Memory B cell (primary cell): ENCODE measurements at regions not wholly inside any gene's neighbourhood (a gene's known extent, or its start where the extent isn't known, plus 50 kb on each side); places are given as distances from the start of the nearest gene placed in this dataset.

Experiments
- ATAC-seq: fragments of 150-1000 bp; cut with Tn5 transposase; 2 replicates; pipeline ENCODE4 v1.10.0; 2021; ENCODE audit warnings: low read depth, mild to moderate bottlenecking, moderate library complexity
- DNase-seq, 2 donors: peaks; one replicate each; pipeline ENCODE4 v3.0.0; 2022; ENCODE audit warnings: low spot score in 2 of 2
- H3K27ac Mint-ChIP-seq: one replicate; pipeline ENCODE4 v1.8.0; 2022; ENCODE audit warnings: mild to moderate bottlenecking, moderate library complexity, mixed read lengths
- H3K27me3 Mint-ChIP-seq: one replicate; pipeline ENCODE4 v1.8.0; 2022; ENCODE audit warnings: mixed read lengths
- H3K36me3 Mint-ChIP-seq: one replicate; pipeline ENCODE4 v1.8.0; 2022; ENCODE audit warnings: mild to moderate bottlenecking, mixed read lengths
- H3K4me1 Mint-ChIP-seq: one replicate; pipeline ENCODE4 v1.8.0; 2022; ENCODE audit warnings: mixed read lengths
- H3K4me3 Mint-ChIP-seq: one replicate; pipeline ENCODE4 v1.8.0; 2022; ENCODE audit warnings: mild to moderate bottlenecking, moderate library complexity, mixed read lengths
- H3K9me3 Mint-ChIP-seq: one replicate; pipeline ENCODE4 v1.8.0; 2022; ENCODE audit warnings: mixed read lengths

DNA sequence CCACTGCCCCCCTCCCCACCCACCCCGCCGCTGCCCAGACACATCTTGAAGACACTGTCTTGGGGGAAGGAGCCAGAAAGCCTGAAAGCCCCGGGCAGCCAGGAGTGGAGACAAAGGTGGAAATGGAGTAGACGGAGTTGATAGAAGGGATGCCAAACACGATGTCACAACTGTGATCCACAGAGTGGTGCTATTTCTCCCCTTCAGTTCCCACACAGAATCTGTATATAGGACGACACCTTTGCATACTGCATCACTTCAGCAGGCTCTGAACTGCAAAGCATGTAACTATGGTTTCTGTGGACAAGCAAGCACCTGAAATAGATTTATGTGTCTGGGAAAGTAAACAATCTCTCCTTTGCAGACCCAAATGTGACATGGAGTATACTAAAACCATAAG lies 56.4 kb upstream of the F13A1 start:
- DNase-seq (no peak), ATAC-seq (peak; percentile 32)
- no peak overlapping the region for H3K4me3 Mint-ChIP-seq
- H3K9me3 Mint-ChIP-seq, result peaks cover 19% of the 10 kb centered on the region
- H3K36me3 Mint-ChIP-seq, result peaks cover 20% of the 10 kb centered on the region
- H3K27me3 Mint-ChIP-seq, result peaks cover 1% of the 10 kb centered on the region
- no peak overlapping the region for H3K27ac Mint-ChIP-seq
- no peaks in the 10 kb centered on the region for H3K4me1 Mint-ChIP-seq

- H3K27ac Mint-ChIP-seq, result no peak overlapping the region
- H3K4me3 Mint-ChIP-seq, result no peak overlapping the region
- peaks cover 1% of the 10 kb centered on the region for H3K27me3 Mint-ChIP-seq
- no peaks in the 10 kb centered on the region for H3K4me1 Mint-ChIP-seq
- H3K9me3 Mint-ChIP-seq, result peaks cover 19% of the 10 kb centered on the region
- DNase-seq (no peak), ATAC-seq (no peak)
- H3K36me3 Mint-ChIP-seq, result peaks cover 19% of the 10 kb centered on the region
These were observed 57.2 kb upstream of the F13A1 start for GRCh38 chr6:6377621-6378020.

DNA sequence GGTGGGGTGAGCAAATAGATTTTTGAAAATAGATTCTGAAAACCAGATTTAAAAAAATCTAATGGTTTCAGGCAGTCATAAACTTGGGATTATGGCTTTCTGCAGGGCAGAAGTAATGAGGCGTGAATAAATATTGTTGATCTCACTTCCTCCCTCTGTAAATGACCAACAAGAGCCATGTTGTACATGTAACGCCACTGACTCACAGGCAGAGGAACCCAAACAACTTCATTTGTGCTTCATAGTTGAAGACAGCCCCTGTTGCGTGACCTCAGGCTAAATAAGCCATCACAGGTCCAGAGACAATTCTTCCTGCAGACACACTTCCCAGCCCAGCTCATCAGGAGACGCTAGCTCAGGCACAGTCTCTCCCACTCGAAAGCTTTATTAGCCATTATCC lies 59.1 kb upstream of the F13A1 start:
- Mint-ChIP-seq H3K36me3 (peaks cover 13% of the 10 kb centered on the region), H3K27ac (no peak overlapping the region)
- DNase-seq, result no peak

DNA sequence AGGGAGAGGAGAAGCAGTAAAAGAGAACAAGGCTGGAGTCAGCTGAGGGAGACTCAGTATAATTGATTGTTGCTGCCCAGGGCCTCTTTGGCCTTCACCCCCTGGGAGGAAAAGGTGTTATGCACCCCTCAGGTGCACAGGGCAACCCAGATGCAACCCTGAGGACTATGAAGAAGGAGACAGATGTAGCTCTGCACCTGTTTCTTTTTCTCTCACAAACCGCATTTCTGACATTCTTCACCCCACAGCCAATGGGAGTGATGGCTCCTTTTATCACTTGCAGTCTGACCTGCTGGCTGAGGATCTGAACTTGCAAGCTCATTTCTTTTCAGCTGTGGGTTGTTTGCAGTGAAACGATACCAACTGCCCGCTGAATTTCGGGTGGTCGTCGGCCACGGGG lies 64.1 kb upstream of the F13A1 start:
- H3K27me3 Mint-ChIP-seq, result no peaks in the 10 kb centered on the region
- H3K36me3 Mint-ChIP-seq, result peaks cover 5% of the 10 kb centered on the region
- H3K27ac Mint-ChIP-seq, result no peak overlapping the region
- H3K4me3 Mint-ChIP-seq, result no peak overlapping the region
- peaks cover 4% of the 10 kb centered on the region for H3K4me1 Mint-ChIP-seq
- H3K9me3 Mint-ChIP-seq, result no peaks in the 10 kb centered on the region
- ATAC-seq (no peak), DNase-seq (no peak)

More for the DNA sequence above, 59.1 kb upstream of the F13A1 start:
- Mint-ChIP-seq H3K9me3 (peaks cover 11% of the 10 kb centered on the region), H3K4me1 (no peaks in the 10 kb centered on the region), H3K4me3 (no peak overlapping the region), H3K27me3 (no peaks in the 10 kb centered on the region)
- no peak for ATAC-seq

GRCh38 chr6:6386010-6386409 lies 65.5 kb upstream of the F13A1 start:
- ATAC-seq (no peak), DNase-seq (no peak)
- H3K4me3 Mint-ChIP-seq, result no peak overlapping the region
- no peak overlapping the region for H3K27ac Mint-ChIP-seq
- H3K36me3 Mint-ChIP-seq, result peaks cover 3% of the 10 kb centered on the region
- H3K4me1 Mint-ChIP-seq, result peaks cover 10% of the 10 kb centered on the region
- no peaks in the 10 kb centered on the region for H3K9me3 Mint-ChIP-seq
- no peaks in the 10 kb centered on the region for H3K27me3 Mint-ChIP-seq

DNA sequence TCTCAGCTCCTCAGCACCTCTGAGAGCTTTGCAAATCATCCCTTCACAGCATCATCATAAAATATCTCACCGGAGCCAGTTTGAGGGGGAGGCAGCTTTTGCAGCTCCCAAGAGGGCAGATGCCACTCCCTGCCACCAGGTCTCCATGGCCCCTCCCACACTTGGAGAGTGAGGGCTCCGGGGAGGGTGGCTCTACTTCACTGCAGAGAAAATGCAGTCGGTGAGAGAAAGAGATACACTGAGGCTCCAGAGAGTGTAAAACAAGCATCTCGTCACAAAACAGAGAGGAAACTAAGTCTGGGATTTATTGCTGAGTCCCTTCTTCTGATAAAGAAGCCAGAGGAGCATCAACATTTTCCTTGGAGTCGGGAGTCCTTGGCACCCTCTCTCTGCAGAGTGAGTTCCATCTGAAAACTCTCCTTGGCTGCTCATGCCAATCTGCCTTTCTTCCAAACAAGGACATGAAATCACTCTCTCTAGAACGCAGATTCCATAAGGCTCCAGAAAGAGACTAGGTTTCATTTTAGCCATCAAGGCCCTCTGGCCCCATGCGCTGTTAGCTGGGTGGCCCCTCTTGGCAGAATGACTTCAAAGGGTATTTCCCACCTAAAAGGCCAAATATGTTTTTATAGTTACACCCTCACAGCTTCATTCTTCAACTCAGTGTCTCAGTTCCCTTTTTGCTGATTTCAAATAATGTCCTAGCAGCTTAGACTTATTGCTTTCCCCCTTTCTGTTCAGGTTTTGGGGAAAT lies 70.6 kb upstream of the F13A1 start:
- peak; percentile 37 to 49 for DNase-seq
- H3K27me3 Mint-ChIP-seq, result no peaks in the 10 kb centered on the region
- peaks cover 2% of the 10 kb centered on the region for H3K36me3 Mint-ChIP-seq
- peaks cover 32% of the 10 kb centered on the region for H3K4me1 Mint-ChIP-seq
- peak; percentile 86 for ATAC-seq
- H3K27ac Mint-ChIP-seq, result peak overlapping the region; percentile 97
- no peaks in the 10 kb centered on the region for H3K9me3 Mint-ChIP-seq
- H3K4me3 Mint-ChIP-seq, result peak overlapping the region; percentile 73

GRCh38 chr6:6392214-6393068 lies 72.0 kb upstream of the F13A1 start:
- DNase-seq (peak; percentile 27 to 30), ATAC-seq (peak; percentile 64)
- Mint-ChIP-seq H3K9me3 (no peaks in the 10 kb centered on the region), H3K27me3 (peaks cover 4% of the 10 kb centered on the region), H3K36me3 (peaks cover 4% of the 10 kb centered on the region), H3K4me3 (peak overlapping the region; percentile 71), H3K27ac (peak overlapping the region; percentile 97), H3K4me1 (peaks cover 27% of the 10 kb centered on the region)

DNA sequence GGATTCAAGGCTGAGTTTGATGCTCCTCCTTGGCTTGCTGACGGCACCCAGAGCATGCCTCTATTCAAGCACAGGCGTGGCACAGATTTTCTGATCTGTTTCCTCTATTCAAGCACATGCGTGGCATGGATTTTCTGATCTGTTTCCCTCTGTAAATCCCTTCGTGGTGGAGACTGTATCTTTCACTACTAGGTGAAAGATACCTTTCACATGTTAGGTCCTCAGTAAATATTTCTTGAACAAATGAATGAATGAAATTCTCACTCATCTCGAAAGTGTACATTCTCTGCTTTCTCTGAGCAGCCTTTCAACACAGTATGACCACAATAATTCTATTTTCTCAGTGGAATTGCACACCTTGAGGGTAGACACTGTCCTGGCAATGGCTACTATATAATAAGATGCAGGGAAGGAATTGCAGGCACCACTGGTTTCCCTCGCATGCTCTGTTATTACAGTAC lies 72.6 kb upstream of the F13A1 start:
- Mint-ChIP-seq H3K27ac (peak overlapping the region; percentile 97), H3K36me3 (peaks cover 4% of the 10 kb centered on the region), H3K4me1 (peaks cover 27% of the 10 kb centered on the region), H3K4me3 (peak overlapping the region; percentile 71), H3K27me3 (peaks cover 5% of the 10 kb centered on the region), H3K9me3 (no peaks in the 10 kb centered on the region)
- no peak for DNase-seq
- peak; percentile 21 for ATAC-seq

DNA sequence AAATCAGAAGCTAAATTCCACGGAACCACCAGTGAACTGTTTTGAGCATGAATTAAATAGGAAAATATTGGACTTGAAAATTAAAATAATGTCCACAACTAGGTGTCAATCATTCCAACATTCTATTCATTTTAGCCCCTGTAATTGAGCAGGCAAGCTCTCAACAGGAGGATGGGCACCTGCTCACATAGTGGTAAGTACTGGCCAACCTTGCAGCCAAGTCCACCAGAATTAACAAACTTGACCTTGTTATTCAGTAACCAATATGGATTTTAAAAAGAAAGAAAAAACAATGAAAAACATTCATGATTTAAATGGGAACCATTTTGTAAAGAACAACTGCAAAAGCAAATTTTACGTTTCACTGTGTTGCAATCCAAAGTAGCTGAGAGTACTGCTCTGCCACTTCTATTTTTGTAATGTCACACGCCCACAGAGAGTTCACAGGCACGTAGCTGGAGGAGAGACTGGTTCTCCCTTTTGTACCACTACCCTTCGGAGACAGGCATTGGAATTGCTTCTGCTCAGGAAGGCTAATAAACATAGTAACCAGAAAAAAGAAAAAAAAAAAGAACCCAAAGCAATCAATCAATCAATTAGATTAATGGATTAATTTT lies 75.2 kb upstream of the F13A1 start:
- ATAC-seq (no peak), DNase-seq (no peak)
- Mint-ChIP-seq H3K36me3 (peaks cover 4% of the 10 kb centered on the region), H3K27me3 (peaks cover 8% of the 10 kb centered on the region), H3K4me3 (no peak overlapping the region), H3K9me3 (no peaks in the 10 kb centered on the region), H3K27ac (no peak overlapping the region), H3K4me1 (peaks cover 25% of the 10 kb centered on the region)

DNA sequence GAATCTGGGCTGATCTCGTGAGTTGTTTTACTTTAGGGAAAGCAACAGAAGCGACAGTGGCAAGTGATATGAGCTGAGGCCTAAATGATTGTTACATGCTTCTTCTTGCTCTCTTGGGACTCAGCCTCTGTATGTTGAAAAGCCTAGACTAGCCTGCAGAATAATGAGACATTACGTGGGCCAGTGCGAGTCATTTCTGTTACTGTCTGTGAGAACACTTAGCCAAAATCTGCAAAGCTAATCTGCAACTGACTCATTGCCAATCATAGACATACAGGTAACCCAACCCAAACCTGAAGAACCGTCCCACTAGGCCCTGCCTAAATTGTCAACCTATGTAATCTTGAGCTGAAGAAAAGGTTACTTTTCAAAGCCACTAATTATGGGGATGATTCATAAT lies 77.4 kb upstream of the F13A1 start:
- H3K36me3 Mint-ChIP-seq, result peaks cover 6% of the 10 kb centered on the region
- no peak overlapping the region for H3K4me3 Mint-ChIP-seq
- H3K4me1 Mint-ChIP-seq, result peaks cover 8% of the 10 kb centered on the region
- DNase-seq, result no peak
- H3K9me3 Mint-ChIP-seq, result no peaks in the 10 kb centered on the region
- H3K27me3 Mint-ChIP-seq, result peaks cover 13% of the 10 kb centered on the region
- H3K27ac Mint-ChIP-seq, result no peak overlapping the region
- ATAC-seq, result no peak

GRCh38 chr6:6399568-6399967 lies 79.1 kb upstream of the F13A1 start:
- Mint-ChIP-seq H3K27me3 (peaks cover 13% of the 10 kb centered on the region), H3K36me3 (peaks cover 5% of the 10 kb centered on the region), H3K4me3 (no peak overlapping the region), H3K4me1 (peaks cover 1% of the 10 kb centered on the region), H3K27ac (no peak overlapping the region), H3K9me3 (no peaks in the 10 kb centered on the region)
- ATAC-seq (no peak), DNase-seq (no peak)

- DNase-seq, result peak in 1 of 2 donors; percentile 3
- Mint-ChIP-seq H3K9me3 (no peaks in the 10 kb centered on the region), H3K27me3 (peaks cover 13% of the 10 kb centered on the region), H3K4me1 (no peaks in the 10 kb centered on the region), H3K4me3 (no peak overlapping the region), H3K36me3 (peaks cover 4% of the 10 kb centered on the region), H3K27ac (no peak overlapping the region)
- no peak for ATAC-seq
These were observed 80.9 kb upstream of the F13A1 start for GRCh38 chr6:6401401-6401800.

GRCh38 chr6:6402006-6402405 lies 81.5 kb upstream of the F13A1 start:
- no peak overlapping the region for H3K27ac Mint-ChIP-seq
- peaks cover 4% of the 10 kb centered on the region for H3K36me3 Mint-ChIP-seq
- H3K4me1 Mint-ChIP-seq, result no peaks in the 10 kb centered on the region
- H3K9me3 Mint-ChIP-seq, result no peaks in the 10 kb centered on the region
- ATAC-seq, result no peak
- DNase-seq, result peak in 1 of 2 donors; percentile 5
- peaks cover 10% of the 10 kb centered on the region for H3K27me3 Mint-ChIP-seq
- no peak overlapping the region for H3K4me3 Mint-ChIP-seq

DNA sequence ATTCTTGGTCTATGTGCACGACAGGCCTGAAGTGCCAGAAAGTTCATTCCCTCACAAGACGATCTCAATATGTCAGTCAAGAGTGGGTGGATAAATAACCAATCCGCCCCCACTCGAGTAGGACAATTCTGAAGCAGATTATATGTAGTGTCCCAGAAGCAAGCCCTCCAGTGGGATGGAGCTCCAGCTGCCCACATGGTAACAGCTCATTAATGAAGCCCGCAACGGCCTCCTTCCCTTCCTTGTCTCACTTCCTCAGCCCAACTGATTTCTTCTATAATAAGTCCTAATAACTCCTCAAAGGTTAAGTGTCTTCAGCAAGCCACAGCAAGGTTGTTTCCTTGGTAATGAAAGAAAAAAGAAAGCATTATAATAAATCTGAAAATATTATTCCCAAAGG lies 82.1 kb upstream of the F13A1 start:
- no peaks in the 10 kb centered on the region for H3K9me3 Mint-ChIP-seq
- no peaks in the 10 kb centered on the region for H3K4me1 Mint-ChIP-seq
- peaks cover 9% of the 10 kb centered on the region for H3K27me3 Mint-ChIP-seq
- DNase-seq (no peak), ATAC-seq (no peak)
- H3K4me3 Mint-ChIP-seq, result no peak overlapping the region
- no peak overlapping the region for H3K27ac Mint-ChIP-seq
- H3K36me3 Mint-ChIP-seq, result peaks cover 2% of the 10 kb centered on the region
